ENCODE measurements at regions not wholly inside any gene's neighbourhood (a gene's known extent, or its start where the extent isn't known, plus 50 kb on each side); places are given as distances from the start of the nearest gene placed in this dataset.

GRCh38 chr3:105923140-105923539 lies 54.3 kb upstream of the CBLB start:
- TF ChIP-seq ZNF274 (IDR thresholded peaks at IDR 0.05; ENCODE audit: low read depth, low read length) (no peak), SUZ12 (IDR thresholded peaks at IDR 0.05; ENCODE audit: extremely low read depth, insufficient read depth, insufficient read length) (no peak), YY1 (IDR thresholded peaks at IDR 0.05; ENCODE audit: insufficient read depth, insufficient read length) (no peak)
- H3K9me3 ChIP-seq (ENCODE audit: insufficient read depth, low read length), result no peaks in the 10 kb centered on the region
- H3K4me1 ChIP-seq (ENCODE audit: insufficient read depth, insufficient read length), result no peaks in the 10 kb centered on the region
- no peaks in the 10 kb centered on the region for H3K27me3 ChIP-seq (ENCODE audit: insufficient read depth, insufficient read length)
- H3K4me3 ChIP-seq (ENCODE audit: insufficient read length, low read depth), result no peak overlapping the region
- DNase-seq (ENCODE audit: low read depth, low spot score), result no peak
- H3K36me3 ChIP-seq (ENCODE audit: insufficient read depth, insufficient read length, low read length), result no peaks in the 10 kb centered on the region
- no peak overlapping the region for H3K9ac ChIP-seq (ENCODE audit: insufficient read length, low read depth)

GRCh38 chr3:105927741-105928140 lies 58.9 kb upstream of the CBLB start:
- H3K9me3 ChIP-seq (ENCODE audit: insufficient read depth, low read length), result no peaks in the 10 kb centered on the region
- no peak overlapping the region for H3K9ac ChIP-seq (ENCODE audit: insufficient read length, low read depth)
- TF ChIP-seq SUZ12 (IDR thresholded peaks at IDR 0.05; ENCODE audit: extremely low read depth, insufficient read depth, insufficient read length), result no peak
- TF ChIP-seq ZNF274 (IDR thresholded peaks at IDR 0.05; ENCODE audit: low read depth, low read length), result no peak
- no peak for TF ChIP-seq YY1 (IDR thresholded peaks at IDR 0.05; ENCODE audit: insufficient read depth, insufficient read length)
- no peaks in the 10 kb centered on the region for H3K27me3 ChIP-seq (ENCODE audit: insufficient read depth, insufficient read length)
- H3K4me3 ChIP-seq (ENCODE audit: insufficient read length, low read depth), result no peak overlapping the region
- H3K36me3 ChIP-seq (ENCODE audit: insufficient read depth, insufficient read length, low read length), result no peaks in the 10 kb centered on the region
- DNase-seq (ENCODE audit: low read depth, low spot score), result no peak
- H3K4me1 ChIP-seq (ENCODE audit: insufficient read depth, insufficient read length), result no peaks in the 10 kb centered on the region

- H3K27me3 ChIP-seq (ENCODE audit: insufficient read depth, insufficient read length), result no peaks in the 10 kb centered on the region
- TF ChIP-seq ZNF274 (IDR thresholded peaks at IDR 0.05; ENCODE audit: low read depth, low read length) (no peak), YY1 (IDR thresholded peaks at IDR 0.05; ENCODE audit: insufficient read depth, insufficient read length) (no peak), SUZ12 (IDR thresholded peaks at IDR 0.05; ENCODE audit: extremely low read depth, insufficient read depth, insufficient read length) (no peak)
- no peak overlapping the region for H3K9ac ChIP-seq (ENCODE audit: insufficient read length, low read depth)
- no peaks in the 10 kb centered on the region for H3K36me3 ChIP-seq (ENCODE audit: insufficient read depth, insufficient read length, low read length)
- H3K4me1 ChIP-seq (ENCODE audit: insufficient read depth, insufficient read length), result no peaks in the 10 kb centered on the region
- no peak overlapping the region for H3K4me3 ChIP-seq (ENCODE audit: insufficient read length, low read depth)
- DNase-seq (ENCODE audit: low read depth, low spot score), result no peak
- no peaks in the 10 kb centered on the region for H3K9me3 ChIP-seq (ENCODE audit: insufficient read depth, low read length)
These were observed 61.9 kb upstream of the CBLB start for GRCh38 chr3:105930733-105931132.

GRCh38 chr3:105931500-105931899 lies 62.7 kb upstream of the CBLB start:
- Histone ChIP-seq H3K4me3 (ENCODE audit: insufficient read length, low read depth) (no peak overlapping the region), H3K9ac (ENCODE audit: insufficient read length, low read depth) (no peak overlapping the region), H3K27me3 (ENCODE audit: insufficient read depth, insufficient read length) (no peaks in the 10 kb centered on the region), H3K9me3 (ENCODE audit: insufficient read depth, low read length) (no peaks in the 10 kb centered on the region), H3K36me3 (ENCODE audit: insufficient read depth, insufficient read length, low read length) (no peaks in the 10 kb centered on the region), H3K4me1 (ENCODE audit: insufficient read depth, insufficient read length) (no peaks in the 10 kb centered on the region)
- no peak for DNase-seq (ENCODE audit: low read depth, low spot score)
- TF ChIP-seq SUZ12 (IDR thresholded peaks at IDR 0.05; ENCODE audit: extremely low read depth, insufficient read depth, insufficient read length) (no peak), ZNF274 (IDR thresholded peaks at IDR 0.05; ENCODE audit: low read depth, low read length) (no peak), YY1 (IDR thresholded peaks at IDR 0.05; ENCODE audit: insufficient read depth, insufficient read length) (no peak)

- H3K4me1 ChIP-seq (ENCODE audit: insufficient read depth, insufficient read length), result no peaks in the 10 kb centered on the region
- H3K9ac ChIP-seq (ENCODE audit: insufficient read length, low read depth), result no peak overlapping the region
- no peak for DNase-seq (ENCODE audit: low read depth, low spot score)
- H3K36me3 ChIP-seq (ENCODE audit: insufficient read depth, insufficient read length, low read length), result no peaks in the 10 kb centered on the region
- H3K27me3 ChIP-seq (ENCODE audit: insufficient read depth, insufficient read length), result no peaks in the 10 kb centered on the region
- no peaks in the 10 kb centered on the region for H3K9me3 ChIP-seq (ENCODE audit: insufficient read depth, low read length)
- no peak overlapping the region for H3K4me3 ChIP-seq (ENCODE audit: insufficient read length, low read depth)
- TF ChIP-seq SUZ12 (IDR thresholded peaks at IDR 0.05; ENCODE audit: extremely low read depth, insufficient read depth, insufficient read length) (no peak), ZNF274 (IDR thresholded peaks at IDR 0.05; ENCODE audit: low read depth, low read length) (no peak), YY1 (IDR thresholded peaks at IDR 0.05; ENCODE audit: insufficient read depth, insufficient read length) (no peak)
These were observed 65.1 kb upstream of the CBLB start for GRCh38 chr3:105933871-105934270.

DNA sequence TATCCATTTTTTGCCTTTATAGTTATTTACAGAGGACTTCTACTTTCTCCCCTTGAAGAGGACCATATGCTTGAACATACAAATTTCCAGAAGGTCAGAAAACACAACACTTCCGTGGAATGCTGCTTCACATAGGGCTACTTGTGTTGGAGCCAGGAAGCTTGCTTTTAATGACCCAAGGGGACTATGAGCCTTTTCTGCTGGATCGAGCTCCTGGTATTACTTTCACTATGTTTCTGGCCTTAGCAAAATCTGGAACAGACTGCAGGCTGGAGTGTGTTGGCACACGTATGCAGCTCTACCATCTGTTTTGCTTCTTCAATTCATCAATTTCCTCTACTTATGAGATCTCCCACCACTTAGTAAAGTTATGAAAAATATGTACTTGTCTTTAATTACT lies 69.3 kb upstream of the CBLB start:
- Histone ChIP-seq H3K9me3 (ENCODE audit: insufficient read depth, low read length) (no peaks in the 10 kb centered on the region), H3K36me3 (ENCODE audit: insufficient read depth, insufficient read length, low read length) (no peaks in the 10 kb centered on the region), H3K9ac (ENCODE audit: insufficient read length, low read depth) (no peak overlapping the region), H3K4me1 (ENCODE audit: insufficient read depth, insufficient read length) (no peaks in the 10 kb centered on the region), H3K4me3 (ENCODE audit: insufficient read length, low read depth) (no peak overlapping the region), H3K27me3 (ENCODE audit: insufficient read depth, insufficient read length) (no peaks in the 10 kb centered on the region)
- no peak for DNase-seq (ENCODE audit: low read depth, low spot score)
- no peak for TF ChIP-seq YY1 (IDR thresholded peaks at IDR 0.05; ENCODE audit: insufficient read depth, insufficient read length)

- Histone ChIP-seq H3K4me1 (ENCODE audit: insufficient read depth, insufficient read length) (no peaks in the 10 kb centered on the region), H3K9ac (ENCODE audit: insufficient read length, low read depth) (no peak overlapping the region), H3K36me3 (ENCODE audit: insufficient read depth, insufficient read length, low read length) (no peaks in the 10 kb centered on the region), H3K27me3 (ENCODE audit: insufficient read depth, insufficient read length) (no peaks in the 10 kb centered on the region), H3K4me3 (ENCODE audit: insufficient read length, low read depth) (no peak overlapping the region), H3K9me3 (ENCODE audit: insufficient read depth, low read length) (no peaks in the 10 kb centered on the region)
- TF ChIP-seq SUZ12 (IDR thresholded peaks at IDR 0.05; ENCODE audit: extremely low read depth, insufficient read depth, insufficient read length), result no peak
- TF ChIP-seq ZNF274 (IDR thresholded peaks at IDR 0.05; ENCODE audit: low read depth, low read length), result no peak
- no peak for TF ChIP-seq YY1 (IDR thresholded peaks at IDR 0.05; ENCODE audit: insufficient read depth, insufficient read length)
- no peak for DNase-seq (ENCODE audit: low read depth, low spot score)
These were observed 70.0 kb upstream of the CBLB start for GRCh38 chr3:105938806-105939205.

DNA sequence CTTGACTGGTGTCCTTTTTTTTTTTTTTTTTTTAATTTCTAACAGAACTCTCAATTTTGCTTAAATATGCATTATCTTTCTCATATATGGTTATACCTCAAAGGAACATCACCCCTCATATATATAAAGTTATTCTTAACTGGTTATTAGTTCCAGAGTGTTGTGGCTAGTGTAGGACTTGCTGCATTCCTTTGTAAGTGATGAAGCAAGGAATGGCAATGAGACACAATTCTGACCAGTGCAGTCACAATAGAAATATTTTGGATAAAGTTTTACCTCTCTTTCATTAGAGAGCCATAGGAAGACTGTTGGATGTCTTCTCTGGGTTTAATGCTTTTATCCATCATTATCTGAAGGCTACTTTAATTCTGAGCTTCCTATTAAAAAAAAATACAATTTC lies 75.5 kb upstream of the CBLB start:
- TF ChIP-seq SUZ12 (IDR thresholded peaks at IDR 0.05; ENCODE audit: extremely low read depth, insufficient read depth, insufficient read length) (no peak), YY1 (IDR thresholded peaks at IDR 0.05; ENCODE audit: insufficient read depth, insufficient read length) (no peak), ZNF274 (IDR thresholded peaks at IDR 0.05; ENCODE audit: low read depth, low read length) (no peak)
- no peak overlapping the region for H3K9ac ChIP-seq (ENCODE audit: insufficient read length, low read depth)

More for the DNA sequence above, 75.5 kb upstream of the CBLB start:
- Histone ChIP-seq H3K4me1 (ENCODE audit: insufficient read depth, insufficient read length) (no peaks in the 10 kb centered on the region), H3K9me3 (ENCODE audit: insufficient read depth, low read length) (no peaks in the 10 kb centered on the region), H3K36me3 (ENCODE audit: insufficient read depth, insufficient read length, low read length) (no peaks in the 10 kb centered on the region), H3K27me3 (ENCODE audit: insufficient read depth, insufficient read length) (no peaks in the 10 kb centered on the region), H3K4me3 (ENCODE audit: insufficient read length, low read depth) (no peak overlapping the region)
- DNase-seq (ENCODE audit: low read depth, low spot score), result no peak
